HCT116 (cell line): ENCODE measurements at regions not wholly inside any gene's neighbourhood (a gene's known extent, or its start where the extent isn't known, plus 50 kb on each side); places are given as distances from the start of the nearest gene placed in this dataset.
"Not testable (repeated sequence)": the region's sequence is repeated elsewhere in the genome, so short reads cannot be mapped to it uniquely, and the experiment has no call there.

Source experiments
- ATAC-seq: fragments of 200-7000 bp; cut with Tn5 transposase; 2 replicates; pipeline ENCODE4 v1.9.1; 2020; ENCODE audit warnings: mild to moderate bottlenecking, moderate library complexity
- BruUV-seq: library from RNA; stranded (reverse); fragments of 400-500 nt; replicated peaks from 2 replicates; lab custom pipeline; 2021; lab: Mats Ljungman, UMichigan
- CTCF ChIA-PET: fragments of 300-600 bp; sonication (Branson Sonifier 250); formaldehyde crosslinking; loops from one replicate; lab custom pipeline; 2021; ENCODE audit warnings: antibody characterized with exemption; lab: Charles Lee
- POLR2A ChIA-PET: fragments of 300-600, 350-600 bp; sonication (Branson Sonifier 250); formaldehyde crosslinking; loops from one replicate; lab custom pipeline; 2021; ENCODE audit warnings: antibody characterized with exemption; lab: Charles Lee
- RAD21 ChIA-PET, 2 experiments: fragments of 300-600 bp; sonication (Branson Sonifier 250); formaldehyde crosslinking; loops; one replicate each; lab custom pipeline; 2023; ENCODE audit warnings: low total read pairs in 2 of 2; ENCODE audit not compliant: uncharacterized antibody in 2 of 2, unreplicated experiment in 2 of 2, low non-redundant PET in 1 of 2; lab: Charles Lee
- DNase-seq: peaks from one replicate; pipeline ENCODE4 v3.0.0-alpha.2; 2010; ENCODE audit warnings: low read depth, low spot score
- H2AFZ ChIP-seq: fragments of 200-600 bp; shearing (Covaris generic), sonication (generic); 2 replicates; pipeline ENCODE4 v1.6.1; 2017; ENCODE audit warnings: low read depth, mixed run types, mixed read lengths, antibody characterized with exemption, low read length; ENCODE audit not compliant: poor library complexity, severe bottlenecking
- H3K27ac ChIP-seq: 2 replicates; pipeline ENCODE4 v1.5.1; 2012; ENCODE audit warnings: low read depth, low read length
- H3K27me3 ChIP-seq: fragments of 200-600 bp; sonication (generic); 2 replicates; pipeline ENCODE4 v1.6.1; 2016; ENCODE audit warnings: mixed run types, low read length, mixed read lengths; ENCODE audit not compliant: insufficient read depth
- H3K36me3 ChIP-seq, 2 experiments: fragments of 200-500 bp in 1 of 2; fragments of 200-600 bp in 1 of 2; sonication (Bioruptor generic) in 1 of 2; sonication (generic) in 1 of 2; 2 replicates each; pipeline versions ENCODE4 v1.5.1 to v1.6.1; 2014 to 2016; ENCODE audit warnings: low read length in 2 of 2, inconsistent platforms in 1 of 2, mixed read lengths in 1 of 2, mixed run types in 1 of 2; ENCODE audit not compliant: insufficient read depth in 2 of 2, control insufficient read depth in 1 of 2
- H3K4me1 ChIP-seq, 2 experiments: fragments of 200-600 bp in 1 of 2; sonication (generic) in 1 of 2; 2 replicates each; pipeline versions ENCODE4 v1.5.1 to v1.6.1; 2012 to 2017; ENCODE audit warnings: low read length in 2 of 2, inconsistent platforms in 1 of 2, mild to moderate bottlenecking in 1 of 2, mixed read lengths in 1 of 2, mixed run types in 1 of 2, moderate library complexity in 1 of 2; ENCODE audit not compliant: insufficient read depth in 2 of 2, control insufficient read depth in 1 of 2
- H3K4me2 ChIP-seq: fragments of 200-600 bp; sonication (generic); 2 replicates; pipeline ENCODE4 v1.6.1; 2017; ENCODE audit warnings: mixed run types, low read length, mixed read lengths
- H3K4me3 ChIP-seq, 2 experiments: fragments of 200-600 bp in 1 of 2; sonication (generic) in 1 of 2; replicated peaks in 1 of 2; 2 replicates each; pipeline ENCODE4 v1.5.1; 2011 to 2016; ENCODE audit warnings: low read length in 2 of 2, control low read depth in 1 of 2, low read depth in 1 of 2, mild to moderate bottlenecking in 1 of 2, mixed read lengths in 1 of 2, mixed run types in 1 of 2
- H3K79me2 ChIP-seq: fragments of 200-600 bp; sonication (generic); 2 replicates; pipeline ENCODE4 v1.6.1; 2017; ENCODE audit warnings: mild to moderate bottlenecking, mixed run types, low read length, moderate library complexity, mixed read lengths; ENCODE audit not compliant: insufficient read depth
- H3K9ac ChIP-seq: fragments of 200-600 bp; sonication (generic); 2 replicates; pipeline ENCODE4 v1.6.1; 2016; ENCODE audit warnings: low read length, mixed read lengths
- H3K9me2 ChIP-seq: fragments of 200-600 bp; sonication (generic), shearing (Covaris generic); 2 replicates; pipeline ENCODE4 v1.6.1; 2017; ENCODE audit warnings: mixed run types, mild to moderate bottlenecking, moderate library complexity; ENCODE audit not compliant: insufficient read depth
- H3K9me3 ChIP-seq, 2 experiments: fragments of 200-500 bp in 1 of 2; fragments of 200-600 bp in 1 of 2; sonication (Bioruptor generic) in 1 of 2; sonication (generic) in 1 of 2; 2 replicates each; pipeline ENCODE4 v1.6.1; 2014 to 2017; ENCODE audit warnings: low read length in 2 of 2, mixed read lengths in 2 of 2, inconsistent platforms in 1 of 2, low read depth in 1 of 2, mild to moderate bottlenecking in 1 of 2, mixed run types in 1 of 2, moderate library complexity in 1 of 2; ENCODE audit not compliant: control insufficient read depth in 1 of 2, insufficient read depth in 1 of 2
- H4K20me1 ChIP-seq: fragments of 200-600 bp; sonication (generic), shearing (Covaris generic); 2 replicates; pipeline ENCODE4 v1.6.1; 2017; ENCODE audit warnings: mixed run types, mild to moderate bottlenecking, moderate library complexity; ENCODE audit not compliant: insufficient read depth
- CBX3 ChIP-seq: IDR thresholded peaks from 2 replicates; pipeline ENCODE4 v1.6.1; 2012; ENCODE audit warnings: low read depth
- ELF1 ChIP-seq: IDR thresholded peaks from 2 replicates; pipeline ENCODE4 v1.6.1; 2012; ENCODE audit warnings: low read depth, borderline replicate concordance
- EZH2phosphoT487 ChIP-seq: fragments of 200-600 bp; IDR thresholded peaks from 2 replicates; pipeline ENCODE4 v1.6.1; 2018; ENCODE audit warnings: antibody characterized with exemption, borderline replicate concordance
- POLR2A ChIP-seq: IDR thresholded peaks from 2 replicates; pipeline ENCODE4 v1.7.0; 2011; ENCODE audit warnings: borderline replicate concordance; ENCODE audit not compliant: insufficient read depth, insufficient read length; ENCODE audit errors: extremely low read depth
- ZFX ChIP-seq: fragments of 450-650 bp; IDR thresholded peaks from 2 replicates; pipeline ENCODE4 v1.6.1; 2017
- ZNF274 ChIP-seq: fragments of 200-500 bp; sonication (Bioruptor generic); IDR thresholded peaks from 2 replicates; pipeline ENCODE4 v1.6.1; 2014; ENCODE audit warnings: mild to moderate bottlenecking, low read depth, low read length, inconsistent platforms
- intact Hi-C: fragments of 100-400 bp; cut with micrococcal nuclease; formaldehyde crosslinking; loops from 2 replicates; pipeline ENCODE4 v1.10.0; 2022
- TF ChIP-seq, protein P1 (sequence below): IDR thresholded peaks from 2 replicates; pipeline ENCODE4 v1.6.1; 2012

DNA sequence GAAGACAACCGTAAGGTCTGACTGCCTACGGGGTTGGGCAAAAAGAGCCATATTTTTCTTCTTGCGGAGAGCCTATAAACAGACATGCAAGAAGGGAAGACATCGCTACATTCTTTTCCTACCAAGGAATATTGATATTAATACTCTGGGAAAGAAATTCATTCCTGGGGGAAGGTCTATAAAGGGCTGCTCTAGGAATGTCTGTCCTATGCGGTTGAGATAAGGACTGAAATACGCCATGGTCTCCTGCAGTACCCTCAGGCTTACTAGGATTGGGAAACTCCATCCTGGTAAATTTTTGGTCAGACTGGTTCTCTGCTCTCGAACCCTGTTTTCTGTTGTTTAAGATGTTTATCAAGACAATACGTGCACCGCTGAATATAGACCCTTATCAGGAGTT is 190.8 kb upstream of the KIT start:
- H3K79me2 ChIP-seq, H3K4me1 ChIP-seq, POLR2A ChIA-PET, RAD21 ChIA-PET, H2AFZ ChIP-seq, ATAC-seq, DNase-seq, H3K9me2 ChIP-seq, H3K4me3 ChIP-seq, intact Hi-C loops, H3K36me3 ChIP-seq, H3K4me2 ChIP-seq, CTCF ChIA-PET, H3K27ac ChIP-seq, BruUV-seq, H4K20me1 ChIP-seq, H3K27me3 ChIP-seq, H3K9ac ChIP-seq, H3K9me3 ChIP-seq: not testable (repeated sequence)
- peak; percentile 21; the same call in 1 of the 2 replicates for TF ChIP-seq CBX3

DNA sequence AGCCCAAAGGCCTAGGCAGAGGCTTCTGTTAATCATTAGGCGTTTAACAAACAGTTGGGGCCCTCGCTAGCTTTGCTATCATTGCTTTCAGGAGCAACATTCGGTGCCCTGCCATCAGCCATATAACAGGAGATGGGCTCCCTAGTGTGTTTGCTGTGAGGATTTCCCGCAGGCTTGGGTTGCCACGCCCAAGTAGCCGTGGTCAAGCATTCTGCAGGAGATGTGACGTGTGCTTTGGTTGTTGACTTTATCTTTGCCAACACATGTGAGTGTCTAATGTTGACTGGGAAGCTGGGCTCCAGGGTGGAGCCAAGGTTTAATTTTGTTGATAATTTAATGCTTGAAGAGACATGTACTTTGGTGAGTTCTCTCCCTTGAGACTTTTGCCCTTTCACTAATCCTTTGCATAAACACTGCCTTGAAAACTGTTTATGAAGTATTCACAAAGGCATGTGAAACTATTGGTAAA is 184.6 kb upstream of the KIT start:
- Histone ChIP-seq H3K27me3 (no peaks in the 10 kb centered on the region), H4K20me1 (no peaks in the 10 kb centered on the region), H3K79me2 (no peaks in the 10 kb centered on the region), H3K36me3 (no peaks in the 10 kb centered on the region), H2AFZ (no peak overlapping the region), H3K4me2 (no peak overlapping the region), H3K9me3 (no peaks in the 10 kb centered on the region), H3K4me1 (no peaks in the 10 kb centered on the region), H3K27ac (no peak overlapping the region), H3K9ac (no peak overlapping the region), H3K9me2 (no peaks in the 10 kb centered on the region), H3K4me3 (no peak overlapping the region)
- no peak for TF ChIP-seq ZNF274
- RAD21 ChIA-PET: no interaction called here
- ATAC-seq (no peak), DNase-seq (no peak)
- intact Hi-C loops: no loop called here
- POLR2A ChIA-PET: no interaction called here
- CTCF ChIA-PET: no interaction called here
- no TSS peak for BruUV-seq

DNA sequence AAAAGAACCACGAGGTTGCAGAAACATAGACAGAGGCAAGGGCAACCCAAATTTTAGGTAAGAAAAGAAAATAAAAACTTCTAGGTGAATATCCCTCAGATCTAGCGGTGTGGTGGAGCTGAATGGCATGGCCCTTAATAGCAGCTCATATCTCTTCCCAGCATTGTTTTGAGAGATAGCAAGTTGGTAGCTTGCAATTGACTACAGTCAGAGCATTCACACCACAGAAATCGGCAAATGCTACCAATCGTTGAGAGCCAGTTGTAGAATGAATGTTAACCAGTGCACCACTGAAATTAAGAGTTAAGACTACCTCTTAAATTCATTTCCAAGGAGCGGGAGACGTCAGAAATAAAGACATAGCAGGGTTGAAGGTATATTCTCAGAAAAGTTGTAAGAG is 184.0 kb upstream of the KIT start:
- H3K36me3 ChIP-seq: no peaks in the 10 kb centered on the region
- no peak overlapping the region for H2AFZ ChIP-seq
- no peaks in the 10 kb centered on the region for H4K20me1 ChIP-seq
- BruUV-seq: no TSS peak
- POLR2A ChIA-PET: no interaction called here
- no peak for TF ChIP-seq POLR2A
- TF ChIP-seq, protein P1, sequence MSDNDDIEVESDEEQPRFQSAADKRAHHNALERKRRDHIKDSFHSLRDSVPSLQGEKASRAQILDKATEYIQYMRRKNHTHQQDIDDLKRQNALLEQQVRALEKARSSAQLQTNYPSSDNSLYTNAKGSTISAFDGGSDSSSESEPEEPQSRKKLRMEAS: no peak
- no peak for TF ChIP-seq EZH2phosphoT487
- no peak for TF ChIP-seq ZNF274
- no peak for TF ChIP-seq ELF1
- no peak for TF ChIP-seq ZFX
- RAD21 ChIA-PET: no interaction called here
- no peaks in the 10 kb centered on the region for H3K79me2 ChIP-seq
- no peaks in the 10 kb centered on the region for H3K27me3 ChIP-seq
- no peak overlapping the region for H3K27ac ChIP-seq
- no peak for DNase-seq
- no peaks in the 10 kb centered on the region for H3K9me2 ChIP-seq
- H3K9ac ChIP-seq: no peak overlapping the region
- no peaks in the 10 kb centered on the region for H3K9me3 ChIP-seq
- H3K4me2 ChIP-seq: no peak overlapping the region
- H3K4me3 ChIP-seq: no peak overlapping the region
- intact Hi-C loops: no loop called here
- no peaks in the 10 kb centered on the region for H3K4me1 ChIP-seq
- CTCF ChIA-PET: no interaction called here
- ATAC-seq: no peak
